H1 (cell line): ENCODE measurements at regions not wholly inside any gene's neighbourhood (a gene's known extent, or its start where the extent isn't known, plus 50 kb on each side); places are given as distances from the start of the nearest gene placed in this dataset.

ENCODE experiments used
- CHD2 ChIP-seq: IDR thresholded peaks from 2 replicates; pipeline ENCODE4 v1.6.1; 2012; ENCODE audit warnings: low read length, improper control_type of control experiment

GRCh38 chr20:50263831-50264230 lies 73.2 kb downstream of the CEBPB start (continued):
- no peak for TF ChIP-seq CHD2
